Hepatocyte (in vitro differentiated cells): ENCODE measurements at regions not wholly inside any gene's neighbourhood (a gene's known extent, or its start where the extent isn't known, plus 50 kb on each side); places are given as distances from the start of the nearest gene placed in this dataset.

Source experiments
- CTCF ChIP-seq: fragments of 200-600 bp; sonication (generic); IDR thresholded peaks from 2 replicates; pipeline ENCODE4 v1.5.1; 2016; ENCODE audit warnings: antibody characterized with exemption, mild to moderate bottlenecking; ENCODE audit not compliant: poor library complexity
- EZH2 ChIP-seq: fragments of 200-600 bp; sonication (generic); IDR thresholded peaks from 2 replicates; pipeline ENCODE4 v1.6.1; 2016; ENCODE audit warnings: antibody characterized with exemption, mild to moderate bottlenecking, borderline replicate concordance

- TF ChIP-seq CTCF (no peak), EZH2 (no peak)
Observed at GRCh38 chr11:45476126-45476525, 189.3 kb downstream of the CHST1 start.
